HEK293T (cell line): ENCODE measurements at regions not wholly inside any gene's neighbourhood (a gene's known extent, or its start where the extent isn't known, plus 50 kb on each side); places are given as distances from the start of the nearest gene placed in this dataset.

ENCODE experiments used
- HDGF ChIP-seq: fragments of 450-650 bp; IDR thresholded peaks from 2 replicates; pipeline ENCODE4 v1.6.1; 2017; ENCODE audit warnings: antibody characterized with exemption, borderline replicate concordance
- LEF1 ChIP-seq: fragments of 450-650 bp; IDR thresholded peaks from 2 replicates; pipeline ENCODE4 v1.6.1; 2017; ENCODE audit warnings: mild to moderate bottlenecking, borderline replicate concordance
- NFRKB ChIP-seq: fragments of 450-650 bp; IDR thresholded peaks from 2 replicates; pipeline ENCODE4 v1.6.1; 2016; ENCODE audit warnings: mild to moderate bottlenecking, moderate library complexity
- SUZ12 ChIP-seq: fragments of 450-650 bp; IDR thresholded peaks from 2 replicates; pipeline ENCODE4 v1.6.1; 2016; ENCODE audit warnings: mild to moderate bottlenecking

DNA sequence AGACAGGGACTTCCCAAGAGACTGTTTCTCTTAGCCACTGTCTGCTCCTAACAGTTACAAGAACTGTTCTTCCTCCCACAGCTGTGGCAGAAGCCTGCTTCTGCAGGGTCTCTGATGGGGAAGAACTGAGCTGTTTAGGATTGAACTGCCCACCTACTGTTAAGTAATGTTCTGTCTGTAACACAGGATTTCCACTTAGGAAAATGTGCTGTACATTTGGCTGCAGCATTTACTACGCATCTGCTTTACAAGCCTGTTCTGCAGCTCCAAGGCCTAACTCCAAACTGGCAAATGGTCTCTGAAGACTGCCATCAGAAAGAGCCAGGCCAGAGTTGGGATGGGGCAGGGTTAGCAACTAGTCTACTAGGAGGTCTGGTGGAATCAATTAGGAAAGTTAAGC lies 87.8 kb upstream of the UPP2 start:
- TF ChIP-seq LEF1 (no peak), NFRKB (no peak), HDGF (no peak), SUZ12 (no peak)
